Hepatocyte (in vitro differentiated cells): ENCODE measurements at regions not wholly inside any gene's neighbourhood (a gene's known extent, or its start where the extent isn't known, plus 50 kb on each side); places are given as distances from the start of the nearest gene placed in this dataset.

Source experiments
- CTCF ChIP-seq: fragments of 200-600 bp; sonication (generic); IDR thresholded peaks from 2 replicates; pipeline ENCODE4 v1.5.1; 2016; ENCODE audit warnings: antibody characterized with exemption, mild to moderate bottlenecking; ENCODE audit not compliant: poor library complexity
- EZH2 ChIP-seq: fragments of 200-600 bp; sonication (generic); IDR thresholded peaks from 2 replicates; pipeline ENCODE4 v1.6.1; 2016; ENCODE audit warnings: antibody characterized with exemption, mild to moderate bottlenecking, borderline replicate concordance
- EZH2phosphoT487 ChIP-seq: fragments of 200-600 bp; sonication (generic); IDR thresholded peaks from one replicate; pipeline ENCODE4 v1.6.1; 2018; ENCODE audit warnings: antibody characterized with exemption, mild to moderate bottlenecking, low read depth, moderate library complexity; ENCODE audit not compliant: unreplicated experiment, severe bottlenecking

GRCh38 chr4:126414741-126415140, 1100.0 kb downstream of the FAT4 start:
- TF ChIP-seq CTCF: no peak
- TF ChIP-seq EZH2: no peak
- no peak for TF ChIP-seq EZH2phosphoT487
